NCI-H526 (cell line): ENCODE measurements at regions not wholly inside any gene's neighbourhood (a gene's known extent, or its start where the extent isn't known, plus 50 kb on each side); places are given as distances from the start of the nearest gene placed in this dataset.

Experiments used
- DNase-seq, 2 experiments: peaks; one replicate each; lab custom pipeline; 2025; lab: John Stamatoyannopoulos, UW

DNA sequence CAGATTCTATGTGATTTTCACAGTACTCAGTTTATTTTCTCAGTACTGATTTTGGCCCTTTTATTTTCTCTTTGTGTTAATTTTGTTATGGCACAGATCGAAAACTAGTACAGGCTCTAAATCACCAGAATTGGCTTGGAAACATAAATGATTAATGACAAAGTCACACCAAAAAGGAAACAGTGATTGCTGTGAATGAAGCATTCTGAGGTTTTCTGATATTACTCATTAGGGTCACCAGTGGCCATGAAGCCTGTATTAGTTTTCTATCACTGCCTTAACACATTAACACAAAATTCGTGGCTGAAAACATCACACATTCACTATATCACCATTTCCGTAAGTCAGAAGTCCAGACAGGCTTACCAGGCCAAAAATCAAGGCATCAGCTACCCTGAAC, 343.0 kb upstream of the THRB start:
- no peak for DNase-seq

DNA sequence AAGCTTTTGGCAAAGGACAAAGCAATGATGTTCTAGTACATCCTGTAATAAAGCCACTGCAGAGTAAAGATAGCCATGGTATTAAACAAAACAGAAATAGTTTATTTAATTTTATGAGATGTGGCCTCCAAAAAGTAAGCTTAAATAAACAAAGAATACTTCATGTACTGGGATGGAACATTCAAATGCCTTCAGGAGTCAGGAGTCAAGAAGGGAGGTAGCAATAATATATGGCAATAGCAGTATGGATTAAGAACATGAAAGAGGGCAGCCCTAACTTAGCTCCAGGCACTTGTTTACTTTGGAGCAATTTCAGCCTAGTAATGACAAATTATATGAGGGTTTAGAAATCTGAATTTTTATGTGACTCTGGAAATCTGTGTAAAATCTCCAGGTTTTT, 343.9 kb upstream of the THRB start:
- no peak for DNase-seq

DNA sequence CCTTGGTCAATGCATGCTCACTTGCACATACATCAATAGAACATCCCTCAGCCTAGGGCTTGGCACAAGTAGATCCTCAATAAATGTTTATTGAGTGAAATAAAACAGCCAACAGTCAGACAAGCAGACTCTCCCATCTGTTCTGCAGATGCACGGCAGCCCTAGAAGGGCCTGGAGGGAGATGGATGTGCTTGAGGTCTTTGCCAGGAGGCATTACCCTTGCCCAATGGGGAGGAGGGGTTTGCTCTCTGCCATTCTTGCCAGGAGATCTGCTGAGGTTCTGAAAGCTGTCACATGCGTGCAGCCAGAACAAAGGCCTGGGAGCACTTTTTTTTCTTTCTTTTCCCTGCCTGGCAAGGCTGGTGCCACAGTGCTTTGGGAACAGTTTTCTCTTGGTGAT, 349.3 kb upstream of the THRB start:
- DNase-seq = no peak

GRCh38 chr3:24845524-24846155, 351.0 kb upstream of the THRB start:
- DNase-seq = no peak

GRCh38 chr3:24846286-24846860, 351.7 kb upstream of the THRB start:
- no peak for DNase-seq

- no peak for DNase-seq
These were observed 355.6 kb upstream of the THRB start for GRCh38 chr3:24850245-24850644.

GRCh38 chr3:24853685-24854490, 359.2 kb upstream of the THRB start:
- peak; percentile 71 to 75 for DNase-seq

DNA sequence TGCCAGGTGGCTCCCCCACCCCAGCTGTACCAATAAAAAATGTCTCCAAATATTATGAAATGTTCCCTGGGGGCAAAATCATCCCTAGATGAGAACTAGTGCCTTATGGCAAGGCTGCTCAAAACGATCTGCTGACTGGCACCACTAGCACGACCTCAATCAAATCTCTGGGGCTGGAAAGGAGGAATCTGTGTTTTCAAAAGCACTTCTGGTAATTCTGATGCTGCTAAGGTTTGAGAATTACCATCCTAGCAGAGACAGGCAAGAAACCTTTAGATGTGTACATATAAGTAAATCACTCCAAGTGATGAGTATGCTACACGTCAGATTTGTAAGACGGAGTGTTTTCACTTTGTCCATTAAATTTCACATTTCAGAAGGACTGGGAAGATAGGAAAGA, 360.1 kb upstream of the THRB start:
- DNase-seq = no peak

DNA sequence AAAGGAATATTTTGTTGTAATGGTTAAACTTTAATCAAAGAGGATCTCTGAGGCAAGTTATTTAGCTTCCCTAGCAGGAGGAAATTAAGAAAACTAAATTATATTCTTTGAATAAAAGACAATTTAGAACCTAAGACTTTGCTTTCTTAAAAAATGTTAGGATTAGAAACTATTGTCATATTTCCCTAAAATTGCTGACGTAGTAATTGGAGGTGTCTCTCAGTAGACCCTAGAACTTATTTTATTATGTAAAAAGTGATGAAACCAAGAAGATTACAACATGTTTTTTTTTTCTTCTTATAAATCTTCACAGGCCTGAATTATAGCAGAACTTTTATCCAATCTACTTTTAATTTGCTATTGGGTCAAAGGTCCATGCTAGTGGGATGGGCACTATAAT, 363.3 kb upstream of the THRB start:
- DNase-seq = no peak

GRCh38 chr3:24863215-24863614, 368.6 kb upstream of the THRB start:
- DNase-seq = no peak

DNA sequence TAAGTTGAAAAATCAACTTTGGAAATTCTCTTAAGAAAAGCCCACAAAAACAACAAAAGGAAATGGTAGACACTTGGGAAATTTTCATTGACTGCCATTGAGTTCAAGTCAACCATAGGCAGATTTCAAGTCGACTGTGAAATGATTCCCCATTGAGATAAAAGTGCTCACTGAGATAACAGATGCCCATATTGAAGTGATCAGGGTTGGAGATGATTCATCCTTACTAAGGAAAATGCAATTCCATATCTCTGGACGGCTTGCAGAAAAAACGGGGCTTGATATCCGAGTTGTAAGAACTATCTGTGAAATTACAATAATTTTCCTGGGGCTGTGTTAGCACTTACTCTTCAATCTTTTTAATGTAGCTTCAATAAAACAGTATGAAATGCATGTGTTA, 373.1 kb upstream of the THRB start:
- DNase-seq = no peak

DNA sequence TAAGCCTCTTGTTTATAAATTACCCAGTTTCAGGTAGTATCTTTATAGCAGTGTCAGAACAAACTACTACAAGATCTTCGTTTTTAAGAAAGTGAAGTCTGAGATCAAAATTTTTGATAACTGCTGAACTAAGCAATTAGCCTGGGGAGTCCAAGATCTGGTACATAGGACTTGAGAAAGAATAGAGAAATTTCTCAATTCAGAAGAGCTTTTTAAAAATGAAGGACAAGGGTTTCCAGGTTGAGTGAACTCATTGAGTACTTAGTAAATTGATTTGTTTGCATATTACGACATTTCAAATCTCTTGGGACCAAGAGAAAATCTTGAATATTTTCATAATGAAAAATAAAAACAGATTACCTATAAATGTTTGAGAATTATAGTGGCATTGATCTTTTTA, 386.6 kb upstream of the THRB start:
- no peak for DNase-seq

- peak; percentile 51 to 69 for DNase-seq
These were observed 391.9 kb upstream of the THRB start for GRCh38 chr3:24886501-24886900.

DNA sequence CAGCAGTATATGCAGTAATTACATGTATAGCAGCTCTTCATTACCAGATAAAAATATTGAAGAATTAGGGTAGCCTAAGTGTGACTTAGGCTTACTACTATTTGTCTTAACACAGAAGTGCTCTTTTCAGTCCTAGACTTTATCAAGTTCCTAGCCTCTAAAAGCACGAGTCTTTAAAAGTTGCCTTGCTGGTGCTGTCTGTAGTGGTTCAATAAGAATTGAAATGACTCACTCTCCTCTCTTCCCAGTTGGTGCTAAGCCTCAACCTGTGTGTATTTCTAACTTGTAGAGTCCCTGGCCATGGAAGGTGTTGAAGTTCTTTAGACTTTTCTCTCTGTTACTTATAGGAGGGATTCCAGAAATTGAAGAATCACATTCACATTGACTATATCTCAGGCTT, 395.4 kb upstream of the THRB start:
- DNase-seq = no peak

GRCh38 chr3:24899373-24899772, 404.7 kb upstream of the THRB start:
- no peak for DNase-seq

GRCh38 chr3:24899901-24900603, 405.4 kb upstream of the THRB start:
- DNase-seq = no peak

DNA sequence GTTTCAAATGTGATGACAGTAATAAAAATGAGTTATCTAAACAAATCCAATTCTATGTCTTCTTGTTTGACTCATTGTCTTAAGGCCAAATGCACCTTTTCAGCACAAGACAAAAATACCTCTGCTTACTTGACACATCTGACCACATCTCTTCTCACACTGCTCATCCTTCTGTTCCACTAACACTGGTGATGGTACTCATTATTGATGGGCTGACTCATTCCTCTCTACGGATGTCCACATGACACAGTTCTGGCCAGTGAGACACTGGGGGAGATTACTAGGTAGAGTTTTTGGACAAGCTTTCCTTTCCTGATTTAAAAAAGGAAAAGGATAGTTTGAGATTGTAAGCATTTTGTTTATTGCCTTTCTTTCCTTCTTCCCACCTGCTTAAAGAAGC, 410.6 kb upstream of the THRB start:
- DNase-seq = no peak

- peak in 1 of 2 experiments; percentile 7 for DNase-seq
These were observed 412.5 kb upstream of the THRB start for GRCh38 chr3:24907106-24907505.

- DNase-seq = no peak
These were observed 416.4 kb upstream of the THRB start for GRCh38 chr3:24911076-24911475.

- DNase-seq = no peak
These were observed 421.0 kb upstream of the THRB start for GRCh38 chr3:24915639-24916038.

GRCh38 chr3:24917908-24918307, 423.3 kb upstream of the THRB start:
- peak in 1 of 2 experiments; percentile 21 for DNase-seq

DNA sequence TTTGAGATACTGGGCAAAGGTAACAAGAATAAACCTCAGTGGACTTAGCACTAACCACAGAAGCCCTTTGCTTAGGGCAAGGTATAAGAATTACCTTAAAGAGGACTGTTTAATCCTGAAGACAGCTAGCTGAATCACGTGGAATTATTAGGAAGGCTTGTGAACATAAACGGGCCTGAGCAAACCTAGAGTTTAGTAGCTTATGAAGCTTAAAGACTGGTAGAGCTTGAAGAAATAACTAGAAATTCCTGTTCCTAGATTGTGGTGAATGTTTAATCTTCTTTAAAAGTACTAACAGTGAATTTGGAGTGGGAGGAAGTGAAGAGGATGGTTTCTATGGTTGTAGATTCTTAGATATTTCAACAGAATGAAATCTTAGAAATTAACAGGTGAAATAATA, 428.9 kb upstream of the THRB start:
- peak in 1 of 2 experiments; percentile 6 for DNase-seq

GRCh38 chr3:24929521-24929920, 434.9 kb upstream of the THRB start:
- no peak for DNase-seq
